H9 (cell line): ENCODE measurements at regions not wholly inside any gene's neighbourhood (a gene's known extent, or its start where the extent isn't known, plus 50 kb on each side); places are given as distances from the start of the nearest gene placed in this dataset.

Experiments used
- DNase-seq: peaks from one replicate; pipeline ENCODE4 v3.0.0-alpha.2; 2017
- H2AFZ ChIP-seq: one replicate; pipeline ENCODE4 v1.6.1; 2013; ENCODE audit warnings: mild to moderate bottlenecking, low read length, control low read depth, moderate library complexity
- H2AK5ac ChIP-seq: 2 replicates; pipeline ENCODE4 v1.6.1; 2013; ENCODE audit warnings: low read length, control low read depth, mixed read lengths; ENCODE audit not compliant: insufficient read length
- H2BK120ac ChIP-seq: one replicate; pipeline ENCODE4 v1.6.1; 2013; ENCODE audit warnings: low read depth, mild to moderate bottlenecking, low read length, control low read depth, inconsistent platforms; ENCODE audit not compliant: poor library complexity, severe bottlenecking
- H2BK12ac ChIP-seq: 2 replicates; pipeline ENCODE4 v1.6.1; 2013; ENCODE audit warnings: low read length, control low read depth, mixed read lengths, low read depth; ENCODE audit not compliant: insufficient read length
- H2BK15ac ChIP-seq: 2 replicates; pipeline ENCODE4 v1.6.1; 2013; ENCODE audit warnings: low read depth, low read length, control low read depth
- H2BK20ac ChIP-seq: one replicate; pipeline ENCODE4 v1.6.1; 2013; ENCODE audit warnings: low read depth, mild to moderate bottlenecking, low read length, control low read depth, inconsistent platforms; ENCODE audit not compliant: poor library complexity, severe bottlenecking
- H2BK5ac ChIP-seq: 2 replicates; pipeline ENCODE4 v1.6.1; 2013; ENCODE audit warnings: low read length, control low read depth, mixed read lengths; ENCODE audit not compliant: insufficient read length
- H3K14ac ChIP-seq: 2 replicates; pipeline ENCODE4 v1.6.1; 2013; ENCODE audit warnings: low read length, control low read depth; ENCODE audit not compliant: insufficient read depth
- H3K18ac ChIP-seq: 2 replicates; pipeline ENCODE4 v1.6.1; 2013; ENCODE audit warnings: low read depth, mild to moderate bottlenecking, mixed read lengths, low read length, control low read depth; ENCODE audit not compliant: insufficient read length
- H3K23ac ChIP-seq: 2 replicates; pipeline ENCODE4 v1.6.1; 2013; ENCODE audit warnings: low read length, control low read depth, mixed read lengths, low read depth; ENCODE audit not compliant: insufficient read length
- H3K23me2 ChIP-seq: 2 replicates; pipeline ENCODE4 v1.6.1; 2013; ENCODE audit warnings: low read depth, mild to moderate bottlenecking, mixed read lengths, low read length, control low read depth; ENCODE audit not compliant: insufficient read length, poor library complexity, severe bottlenecking
- H3K27ac ChIP-seq: 2 replicates; pipeline ENCODE4 v1.5.1; 2013; ENCODE audit warnings: low read length, control low read depth, mixed read lengths, low read depth; ENCODE audit not compliant: insufficient read length
- H3K27me3 ChIP-seq: 2 replicates; pipeline ENCODE4 v1.6.1; 2013; ENCODE audit warnings: low read length, control low read depth, inconsistent platforms; ENCODE audit not compliant: insufficient read depth
- H3K4ac ChIP-seq: 2 replicates; pipeline ENCODE4 v1.6.1; 2013; ENCODE audit warnings: low read depth, mild to moderate bottlenecking, control low read depth, inconsistent platforms, low read length, moderate library complexity
- H3K4me1 ChIP-seq: 2 replicates; pipeline ENCODE4 v1.6.1; 2013; ENCODE audit warnings: low read length, control low read depth, inconsistent platforms; ENCODE audit not compliant: insufficient read depth
- H3K4me2 ChIP-seq: 2 replicates; pipeline ENCODE4 v1.6.1; 2013; ENCODE audit warnings: low read length, control low read depth, mixed read lengths; ENCODE audit not compliant: insufficient read length, insufficient read depth
- H3K56ac ChIP-seq: 2 replicates; pipeline ENCODE4 v1.6.1; 2013; ENCODE audit warnings: low read depth, mild to moderate bottlenecking, mixed read lengths, low read length, control low read depth; ENCODE audit not compliant: insufficient read length
- H3K79me1 ChIP-seq: 2 replicates; pipeline ENCODE4 v1.6.1; 2013; ENCODE audit warnings: low read depth, mild to moderate bottlenecking, moderate library complexity, low read length, control low read depth, inconsistent platforms; ENCODE audit not compliant: insufficient read depth, poor library complexity, severe bottlenecking
- H3K79me2 ChIP-seq: 2 replicates; pipeline ENCODE4 v1.6.1; 2013; ENCODE audit warnings: low read length, control low read depth, inconsistent platforms; ENCODE audit not compliant: insufficient read depth
- H3K9ac ChIP-seq: 2 replicates; pipeline ENCODE4 v1.6.1; 2013; ENCODE audit warnings: low read length, control low read depth, mixed read lengths; ENCODE audit not compliant: insufficient read length; ENCODE audit errors: extremely low read depth
- H3K9me3 ChIP-seq: one replicate; pipeline ENCODE4 v1.6.1; 2013; ENCODE audit warnings: low read depth, low read length, inconsistent platforms; ENCODE audit not compliant: control insufficient read depth
- H3T11ph ChIP-seq: one replicate; pipeline ENCODE4 v1.6.1; 2013; ENCODE audit warnings: mild to moderate bottlenecking, low read length, control low read depth, inconsistent platforms
- H4K20me1 ChIP-seq: one replicate; pipeline ENCODE4 v1.6.1; 2013; ENCODE audit not compliant: control insufficient read depth, insufficient read length, insufficient read depth
- H4K5ac ChIP-seq: 2 replicates; pipeline ENCODE4 v1.6.1; 2013; ENCODE audit warnings: low read depth, mild to moderate bottlenecking, mixed read lengths, low read length, control low read depth; ENCODE audit not compliant: insufficient read length
- H4K8ac ChIP-seq: replicated peaks from 2 replicates; pipeline ENCODE4 v1.6.1; 2013; ENCODE audit warnings: low read length, control low read depth, mixed read lengths, low read depth; ENCODE audit not compliant: insufficient read length
- H4K91ac ChIP-seq: 2 replicates; pipeline ENCODE4 v1.6.1; 2013; ENCODE audit warnings: low read depth, mild to moderate bottlenecking, moderate library complexity, mixed read lengths, low read length, control low read depth; ENCODE audit not compliant: insufficient read length
- H3K27ac Mint-ChIP-seq, 3 experiments: 2 replicates in 2 of 3; 3 replicates in 1 of 3; pipeline ENCODE4 v1.8.0; 2020 to 2021; ENCODE audit warnings: mixed read lengths in 3 of 3, mild to moderate bottlenecking in 1 of 3, moderate library complexity in 1 of 3
- H3K27me3 Mint-ChIP-seq: 2 replicates; pipeline ENCODE4 v1.8.0; 2021; ENCODE audit warnings: low read depth, mild to moderate bottlenecking, moderate library complexity, mixed read lengths
- H3K36me3 Mint-ChIP-seq, 3 experiments: 2 replicates in 2 of 3; 3 replicates in 1 of 3; pipeline ENCODE4 v1.8.0; 2020 to 2021; ENCODE audit warnings: low read depth in 3 of 3, mixed read lengths in 3 of 3; ENCODE audit not compliant: insufficient read depth in 1 of 3
- H3K4me1 Mint-ChIP-seq, 2 experiments: 2 replicates each; pipeline ENCODE4 v1.8.0; 2020; ENCODE audit warnings: mixed read lengths in 2 of 2
- H3K4me3 Mint-ChIP-seq, 2 experiments: 2 replicates in 1 of 2; 3 replicates in 1 of 2; pipeline ENCODE4 v1.8.0; 2020 to 2021; ENCODE audit warnings: mild to moderate bottlenecking in 2 of 2, mixed read lengths in 2 of 2, moderate library complexity in 1 of 2
- H3K9me3 Mint-ChIP-seq, 2 experiments: 2 replicates in 1 of 2; 3 replicates in 1 of 2; pipeline ENCODE4 v1.8.0; 2020; ENCODE audit warnings: mild to moderate bottlenecking in 2 of 2, mixed read lengths in 2 of 2, moderate library complexity in 1 of 2
- CTCF ChIP-seq: fragments of 200-600 bp; sonication (generic); conservative IDR thresholded peaks from 3 replicates; pipeline ENCODE4 v1.8.0; 2021; ENCODE audit warnings: antibody characterized with exemption, mild to moderate bottlenecking
- WGBS: extraction: QIAGEN DNeasy Blood & Tissue Kit; methylation state at CpG from one replicate; pipeline ENCODE4 v1.1.7; 2013; ENCODE audit warnings: missing lambda C conversion rate, low lambda C conversion rate, mixed read lengths; ENCODE audit not compliant: insufficient read length; ENCODE audit errors: extremely low coverage; 5-methylcytosine and 5-hydroxymethylcytosine counted together

- no peak overlapping the region for H3K56ac ChIP-seq
- H3K23ac ChIP-seq, result no peak overlapping the region
- DNase-seq, result no peak
- H3K79me1 ChIP-seq, result no peaks in the 10 kb centered on the region
- Mint-ChIP-seq H3K4me1 (peaks cover 8% of the 10 kb centered on the region in 2 experiments; a peak in 3 of 4 replicates), H3K9me3 (no peaks in the 10 kb centered on the region; a peak in 1 of 5 replicates), H3K4me3 (no peak overlapping the region), H3K27me3 (no peaks in the 10 kb centered on the region), H3K27ac (no peak overlapping the region), H3K36me3 (no peaks in the 10 kb centered on the region; a peak in 1 of 7 replicates)
- no peak overlapping the region for H2BK15ac ChIP-seq
- no peak overlapping the region for H4K8ac ChIP-seq
- no peak overlapping the region for H2BK5ac ChIP-seq
- no peak overlapping the region for H4K5ac ChIP-seq
- no peak overlapping the region for H3K4ac ChIP-seq
- no peak overlapping the region for H2BK20ac ChIP-seq
- TF ChIP-seq CTCF, result no peak
- no CpG with 5 or more reads among the region's 1 CpG for WGBS
- no peaks in the 10 kb centered on the region for H4K20me1 ChIP-seq
- no peak overlapping the region for H3K14ac ChIP-seq
- H3K9ac ChIP-seq, result no peak overlapping the region
- H4K91ac ChIP-seq, result no peak overlapping the region
- no peak overlapping the region for H3K27ac ChIP-seq
- no peak overlapping the region for H2BK12ac ChIP-seq
- no peaks in the 10 kb centered on the region for H3K9me3 ChIP-seq
- no peak overlapping the region for H3T11ph ChIP-seq
- no peaks in the 10 kb centered on the region for H3K27me3 ChIP-seq
- no peaks in the 10 kb centered on the region; the same call in 1 of the 2 replicates for H3K4me1 ChIP-seq
- no peak overlapping the region for H2AFZ ChIP-seq
- no peak overlapping the region for H2AK5ac ChIP-seq
- H3K4me2 ChIP-seq, result no peak overlapping the region
- H2BK120ac ChIP-seq, result no peak overlapping the region
- H3K79me2 ChIP-seq, result no peaks in the 10 kb centered on the region
- H3K18ac ChIP-seq, result no peak overlapping the region
- no peaks in the 10 kb centered on the region for H3K23me2 ChIP-seq
Measured at GRCh38 chr11:11105361-11105760, 247.5 kb upstream of the ZBED5 start.
